SK-N-SH (cell line): ENCODE measurements at regions not wholly inside any gene's neighbourhood (a gene's known extent, or its start where the extent isn't known, plus 50 kb on each side); places are given as distances from the start of the nearest gene placed in this dataset.

Source experiments
- CTCF ChIA-PET: fragments of 300-600, 350-600 bp; formaldehyde crosslinking; extraction: SDS; loops from one replicate; lab custom pipeline; 2021; lab: Yijun Ruan, JAX
- POLR2A ChIA-PET: fragments of 350-600 bp; sonication (Branson Sonifier 250); formaldehyde crosslinking; extraction: SDS; loops from one replicate; lab custom pipeline; 2020; ENCODE audit warnings: antibody characterized with exemption, inconsistent platforms; lab: Yijun Ruan, JAX
- DNase-seq: peaks from one replicate; pipeline ENCODE4 v3.0.0; 2012
- H2AFZ ChIP-seq: fragments of 200-600 bp; sonication (generic); 2 replicates; pipeline ENCODE4 v1.8.1; 2016; ENCODE audit warnings: antibody characterized with exemption, mild to moderate bottlenecking, low read depth
- H3F3A ChIP-seq: fragments of 200-600 bp; sonication (generic); replicated peaks from 2 replicates; pipeline ENCODE3; 2016; ENCODE audit warnings: antibody characterized with exemption, mild to moderate bottlenecking; ENCODE audit not compliant: insufficient read depth
- H3K27ac ChIP-seq, 2 experiments: fragments of 200-500 bp in 1 of 2; fragments of 200-600 bp in 1 of 2; sonication (Bioruptor generic) in 1 of 2; sonication (generic), shearing (Covaris generic) in 1 of 2; 2 replicates each; pipeline versions ENCODE4 v1.5.1 to v1.6.1; 2014 to 2016; ENCODE audit warnings: low read depth in 2 of 2, inconsistent platforms in 1 of 2, low read length in 1 of 2, mild to moderate bottlenecking in 1 of 2, mixed read lengths in 1 of 2
- H3K27me3 ChIP-seq: fragments of 200-600 bp; sonication (generic), shearing (Covaris generic); 2 replicates; pipeline ENCODE4 v1.6.1; 2016; ENCODE audit warnings: mixed run types; ENCODE audit not compliant: insufficient read depth
- H3K36me3 ChIP-seq, 2 experiments: fragments of 200-500 bp in 1 of 2; fragments of 200-600 bp in 1 of 2; sonication (Bioruptor generic) in 1 of 2; sonication (generic) in 1 of 2; replicated peaks in 1 of 2; 2 replicates each; pipeline versions ENCODE3 to v1.5.1; 2014 to 2016; ENCODE audit warnings: low read length in 1 of 2, mild to moderate bottlenecking in 1 of 2; ENCODE audit not compliant: insufficient read depth in 2 of 2, control insufficient read depth in 1 of 2
- H3K4me1 ChIP-seq, 2 experiments: fragments of 200-500 bp in 1 of 2; fragments of 200-600 bp in 1 of 2; sonication (Bioruptor generic) in 1 of 2; sonication (generic), shearing (Covaris generic) in 1 of 2; 2 replicates each; pipeline versions ENCODE4 v1.5.1 to v1.6.1; 2014 to 2016; ENCODE audit warnings: low read depth in 1 of 2, low read length in 1 of 2, mixed run types in 1 of 2; ENCODE audit not compliant: insufficient read depth in 2 of 2, control insufficient read depth in 1 of 2
- H3K4me2 ChIP-seq: fragments of 200-600 bp; sonication (generic), shearing (Covaris generic); 2 replicates; pipeline ENCODE4 v1.6.1; 2017; ENCODE audit warnings: mixed run types
- H3K4me3 ChIP-seq, 2 experiments: fragments of 200-500 bp in 1 of 2; fragments of 200-600 bp in 1 of 2; sonication (Bioruptor generic) in 1 of 2; sonication (generic), shearing (Covaris generic) in 1 of 2; 2 replicates each; pipeline versions ENCODE4 v1.5.1 to v1.8.1; 2014 to 2016; ENCODE audit warnings: low read depth in 2 of 2, inconsistent platforms in 1 of 2, low read length in 1 of 2, mild to moderate bottlenecking in 1 of 2, mixed read lengths in 1 of 2, moderate library complexity in 1 of 2
- H3K79me2 ChIP-seq: fragments of 200-600 bp; sonication (generic); 2 replicates; pipeline ENCODE4 v1.8.1; 2017; ENCODE audit warnings: mild to moderate bottlenecking; ENCODE audit not compliant: insufficient read depth
- H3K9ac ChIP-seq: fragments of 200-600 bp; sonication (generic); 2 replicates; pipeline ENCODE4 v1.6.1; 2017; ENCODE audit warnings: mixed run types
- H3K9me2 ChIP-seq: fragments of 200-600 bp; sonication (generic); 2 replicates; pipeline ENCODE4 v1.6.1; 2017; ENCODE audit warnings: mixed run types
- H3K9me3 ChIP-seq: fragments of 200-600 bp; sonication (generic); 2 replicates; pipeline ENCODE4 v1.6.1; 2017; ENCODE audit warnings: mixed run types, mild to moderate bottlenecking, moderate library complexity
- H4K20me1 ChIP-seq: fragments of 200-600 bp; sonication (generic); 2 replicates; pipeline ENCODE4 v1.6.1; 2017; ENCODE audit warnings: mild to moderate bottlenecking, mixed run types; ENCODE audit not compliant: insufficient read depth
- CHD2 ChIP-seq: fragments of 150-350 bp; IDR thresholded peaks from 2 replicates; pipeline ENCODE4 v1.6.1; 2018; ENCODE audit warnings: low read length; ENCODE audit not compliant: partially characterized antibody
- EP300 ChIP-seq, 2 experiments: IDR thresholded peaks; 2 replicates each; pipeline versions ENCODE4 v1.4.0 to v1.6.1; 2012; ENCODE audit warnings: borderline replicate concordance in 1 of 2, low read depth in 1 of 2, low read length in 1 of 2
- EZH2phosphoT487 ChIP-seq: fragments of 200-600 bp; sonication (generic); IDR thresholded peaks from 2 replicates; pipeline ENCODE4 v1.6.1; 2017; ENCODE audit warnings: low read depth, mixed run types, mild to moderate bottlenecking, antibody characterized with exemption, moderate library complexity, borderline replicate concordance
- FOSL2 ChIP-seq: IDR thresholded peaks from 2 replicates; pipeline ENCODE4 v1.4.0; 2012; ENCODE audit warnings: low read depth, mild to moderate bottlenecking, moderate library complexity, borderline replicate concordance
- FOXJ3 ChIP-seq: sonication (generic); formaldehyde crosslinking; IDR thresholded peaks from 2 replicates; pipeline ENCODE4 v1.5.1; 2020; ENCODE audit warnings: mild to moderate bottlenecking, missing genetic modification reagents
- FOXM1 ChIP-seq: IDR thresholded peaks from 2 replicates; pipeline ENCODE4 v1.4.0; 2012; ENCODE audit warnings: low read depth, mild to moderate bottlenecking
- GABPA ChIP-seq: IDR thresholded peaks from 2 replicates; pipeline ENCODE4 v1.4.0; 2012; ENCODE audit warnings: low read depth, mild to moderate bottlenecking
- GATA2 ChIP-seq: sonication (generic); formaldehyde crosslinking; IDR thresholded peaks from 2 replicates; pipeline ENCODE4 v1.5.0; 2020; ENCODE audit warnings: mild to moderate bottlenecking, missing genetic modification reagents
- JUND ChIP-seq: IDR thresholded peaks from 2 replicates; pipeline ENCODE4 v1.4.0; 2012
- MAX ChIP-seq: IDR thresholded peaks from 2 replicates; pipeline ENCODE4 v1.4.0; 2012; ENCODE audit warnings: low read depth
- MEF2A ChIP-seq: IDR thresholded peaks from 2 replicates; pipeline ENCODE4 v1.4.0; 2012; ENCODE audit warnings: low read depth, borderline replicate concordance
- MXI1 ChIP-seq: IDR thresholded peaks from 2 replicates; pipeline ENCODE4 v1.6.1; 2012; ENCODE audit warnings: mild to moderate bottlenecking, low read depth, low read length, improper control_type of control experiment
- NFIC ChIP-seq: IDR thresholded peaks from 2 replicates; pipeline ENCODE4 v1.4.0; 2012; ENCODE audit warnings: borderline replicate concordance
- NRF1 ChIP-seq: IDR thresholded peaks from 2 replicates; pipeline ENCODE4 v1.6.1; 2012; ENCODE audit warnings: low read depth, mild to moderate bottlenecking, low read length
- POLR2AphosphoS5 ChIP-seq: IDR thresholded peaks from 2 replicates; pipeline ENCODE4 v1.6.1; 2012; ENCODE audit warnings: low read depth, low read length
- RFX5 ChIP-seq: IDR thresholded peaks from 2 replicates; pipeline ENCODE4 v1.6.1; 2012; ENCODE audit warnings: mild to moderate bottlenecking, improper control_type of control experiment, low read length
- SIN3A ChIP-seq: IDR thresholded peaks from 2 replicates; pipeline ENCODE4 v1.6.1; 2012; ENCODE audit warnings: low read depth, mild to moderate bottlenecking, low read length, moderate library complexity, borderline replicate concordance
- SMC3 ChIP-seq: IDR thresholded peaks from 2 replicates; pipeline ENCODE4 v1.6.1; 2012; ENCODE audit warnings: low read depth, low read length, improper control_type of control experiment
- TAF1 ChIP-seq: IDR thresholded peaks from 2 replicates; pipeline ENCODE4 v1.6.1; 2012; ENCODE audit warnings: low read depth, mild to moderate bottlenecking, low read length, moderate library complexity, borderline replicate concordance
- TCF12 ChIP-seq: IDR thresholded peaks from 2 replicates; pipeline ENCODE4 v1.4.0; 2012
- TEAD4 ChIP-seq: IDR thresholded peaks from 2 replicates; pipeline ENCODE4 v1.4.0; 2012; ENCODE audit warnings: mild to moderate bottlenecking, borderline replicate concordance; ENCODE audit not compliant: insufficient read depth
- USF2 ChIP-seq: fragments of 150-350 bp; IDR thresholded peaks from 2 replicates; pipeline ENCODE4 v1.6.1; 2017; ENCODE audit warnings: antibody characterized with exemption, low read length, low read depth, borderline replicate concordance
- YY1 ChIP-seq: IDR thresholded peaks from 2 replicates; pipeline ENCODE4 v1.4.0; 2012; ENCODE audit warnings: low read depth, mild to moderate bottlenecking
- WGBS: methylation state at CpG from one replicate; pipeline ENCODE4 v1.1.6; 2017; ENCODE audit warnings: low lambda C conversion rate; 5-methylcytosine and 5-hydroxymethylcytosine counted together
- TF ChIP-seq, protein P1 (sequence below): fragments of 200-600 bp; sonication (generic); IDR thresholded peaks from 2 replicates; pipeline ENCODE4 v1.6.1; 2017; ENCODE audit warnings: antibody characterized with exemption, mild to moderate bottlenecking, moderate library complexity
- TF ChIP-seq, protein P2 (sequence below): fragments of 150-350 bp; IDR thresholded peaks from 2 replicates; pipeline ENCODE4 v1.6.1; 2016; ENCODE audit warnings: mild to moderate bottlenecking, low read depth, low read length

DNA sequence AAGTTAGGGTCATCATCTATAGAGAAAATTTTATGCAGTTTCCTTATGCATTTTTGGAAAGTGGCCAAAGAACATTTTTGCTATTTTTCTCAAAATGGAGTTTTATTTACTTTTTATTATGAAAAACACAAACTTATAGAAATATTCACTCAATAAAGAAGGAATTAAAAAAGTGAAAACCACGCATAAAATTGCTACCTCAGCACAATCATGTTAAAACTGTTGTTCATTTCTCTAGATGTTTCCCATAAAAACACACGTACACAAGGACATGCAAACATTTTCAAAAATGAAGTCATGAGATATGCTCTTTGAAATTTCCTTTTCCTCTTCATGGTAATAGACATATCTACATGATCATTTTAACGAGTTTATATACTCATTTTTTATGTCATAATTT lies 536.8 kb upstream of the MAGEB18 start:
- no peaks in the 10 kb centered on the region for H3K36me3 ChIP-seq
- H2AFZ ChIP-seq = no peak overlapping the region
- DNase-seq = no peak
- no peaks in the 10 kb centered on the region for H3K79me2 ChIP-seq
- H3K4me2 ChIP-seq = no peak overlapping the region
- ChIA-PET CTCF (no interaction called here), POLR2A (no interaction called here)
- no peak overlapping the region for H3K4me3 ChIP-seq
- no peak overlapping the region for H3K27ac ChIP-seq
- no peaks in the 10 kb centered on the region for H3K27me3 ChIP-seq
- no peaks in the 10 kb centered on the region for H3K4me1 ChIP-seq
- 0 out of 2 replicates have a peak, but pooled peaks cover 4% of the 10 kb centered on the region for H4K20me1 ChIP-seq
- no peak for TF ChIP-seq RFX5
- no peak for TF ChIP-seq GABPA
- no peak for TF ChIP-seq NRF1
- no peak for TF ChIP-seq SIN3A
- no peak for TF ChIP-seq POLR2AphosphoS5
- no peak for TF ChIP-seq FOXJ3 (CRISPR knock-in tag)
- TF ChIP-seq CHD2 = no peak
- TF ChIP-seq, protein P1, sequence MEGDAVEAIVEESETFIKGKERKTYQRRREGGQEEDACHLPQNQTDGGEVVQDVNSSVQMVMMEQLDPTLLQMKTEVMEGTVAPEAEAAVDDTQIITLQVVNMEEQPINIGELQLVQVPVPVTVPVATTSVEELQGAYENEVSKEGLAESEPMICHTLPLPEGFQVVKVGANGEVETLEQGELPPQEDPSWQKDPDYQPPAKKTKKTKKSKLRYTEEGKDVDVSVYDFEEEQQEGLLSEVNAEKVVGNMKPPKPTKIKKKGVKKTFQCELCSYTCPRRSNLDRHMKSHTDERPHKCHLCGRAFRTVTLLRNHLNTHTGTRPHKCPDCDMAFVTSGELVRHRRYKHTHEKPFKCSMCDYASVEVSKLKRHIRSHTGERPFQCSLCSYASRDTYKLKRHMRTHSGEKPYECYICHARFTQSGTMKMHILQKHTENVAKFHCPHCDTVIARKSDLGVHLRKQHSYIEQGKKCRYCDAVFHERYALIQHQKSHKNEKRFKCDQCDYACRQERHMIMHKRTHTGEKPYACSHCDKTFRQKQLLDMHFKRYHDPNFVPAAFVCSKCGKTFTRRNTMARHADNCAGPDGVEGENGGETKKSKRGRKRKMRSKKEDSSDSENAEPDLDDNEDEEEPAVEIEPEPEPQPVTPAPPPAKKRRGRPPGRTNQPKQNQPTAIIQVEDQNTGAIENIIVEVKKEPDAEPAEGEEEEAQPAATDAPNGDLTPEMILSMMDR = no peak
- TF ChIP-seq YY1 = no peak
- no peak for TF ChIP-seq FOXM1
- TF ChIP-seq MEF2A = no peak
- no peak for TF ChIP-seq USF2
- TF ChIP-seq SMC3 = no peak
- TF ChIP-seq MXI1 = no peak
- no peak for TF ChIP-seq NFIC
- TF ChIP-seq TCF12 = no peak
- no peak for TF ChIP-seq TAF1
- TF ChIP-seq JUND = no peak
- no peak for TF ChIP-seq EP300 (IDR thresholded peaks at IDR 0.05; ENCODE audit: borderline replicate concordance in 1 of 2, low read depth in 1 of 2, low read length in 1 of 2)
- TF ChIP-seq, all 33 proteins: peak for 0
- WGBS = 2% methylated on average over 3 of the region's 3 CpGs
- no peak overlapping the region for H3K9ac ChIP-seq
- no peaks in the 10 kb centered on the region for H3F3A ChIP-seq
- H3K9me3 ChIP-seq = no peaks in the 10 kb centered on the region
- H3K9me2 ChIP-seq = no peaks in the 10 kb centered on the region

GRCh38 chrX:25618248-25618647 lies 519.9 kb upstream of the MAGEB18 start:
- Histone ChIP-seq H3K27me3 (no peaks in the 10 kb centered on the region), H3K4me1 (no peaks in the 10 kb centered on the region), H3K9me2 (no peaks in the 10 kb centered on the region), H3K9me3 (no peaks in the 10 kb centered on the region), H3K9ac (no peak overlapping the region), H3K27ac (no peak overlapping the region), H3K79me2 (no peaks in the 10 kb centered on the region), H3K36me3 (no peaks in the 10 kb centered on the region), H4K20me1 (no peaks in the 10 kb centered on the region), H3K4me2 (no peak overlapping the region), H2AFZ (no peak overlapping the region), H3F3A (no peaks in the 10 kb centered on the region), H3K4me3 (no peak overlapping the region)
- ChIA-PET CTCF (no interaction called here), POLR2A (no interaction called here)
- DNase-seq = no peak
- 0% methylated on average over 2 of the region's 4 CpGs for WGBS
- TF ChIP-seq EZH2phosphoT487 (no peak), FOXJ3 (CRISPR knock-in tag) (no peak), NFIC (no peak), JUND (no peak), MAX (no peak), MEF2A (no peak), GATA2 (CRISPR knock-in tag) (no peak), FOSL2 (no peak), TEAD4 (no peak)
- TF ChIP-seq, protein P1 = no peak
- TF ChIP-seq, protein P2, sequence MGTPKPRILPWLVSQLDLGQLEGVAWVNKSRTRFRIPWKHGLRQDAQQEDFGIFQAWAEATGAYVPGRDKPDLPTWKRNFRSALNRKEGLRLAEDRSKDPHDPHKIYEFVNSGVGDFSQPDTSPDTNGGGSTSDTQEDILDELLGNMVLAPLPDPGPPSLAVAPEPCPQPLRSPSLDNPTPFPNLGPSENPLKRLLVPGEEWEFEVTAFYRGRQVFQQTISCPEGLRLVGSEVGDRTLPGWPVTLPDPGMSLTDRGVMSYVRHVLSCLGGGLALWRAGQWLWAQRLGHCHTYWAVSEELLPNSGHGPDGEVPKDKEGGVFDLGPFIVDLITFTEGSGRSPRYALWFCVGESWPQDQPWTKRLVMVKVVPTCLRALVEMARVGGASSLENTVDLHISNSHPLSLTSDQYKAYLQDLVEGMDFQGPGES = no peak
